Left lung (tissue), 4 donors: ENCODE measurements at regions not wholly inside any gene's neighbourhood (a gene's known extent, or its start where the extent isn't known, plus 50 kb on each side); places are given as distances from the start of the nearest gene placed in this dataset.

Experiments
- ATAC-seq: fragments of 200-7000 bp; cut with Tn5 transposase; one replicate; pipeline ENCODE4 v1.9.1; 2020; ENCODE audit warnings: moderate library complexity
- DNase-seq, 4 donors: peaks; one replicate each; pipeline ENCODE4 v3.0.0-alpha.2; 2013 to 2020
- H3K27ac ChIP-seq, 2 donors: fragments of 200-600 bp; sonication (generic) in 1 of 2; one replicate each; pipeline versions ENCODE4 v1.5.0 to v1.8.0; 2020 to 2021
- H3K27me3 ChIP-seq, 2 donors: fragments of 200-600 bp; sonication (generic) in 1 of 2; one replicate each; pipeline versions ENCODE4 v1.5.0 to v1.8.0; 2020 to 2021
- H3K36me3 ChIP-seq, 2 donors: fragments of 200-600 bp; sonication (generic) in 1 of 2; one replicate each; pipeline versions ENCODE4 v1.5.0 to v1.8.0; 2020 to 2021
- H3K4me1 ChIP-seq, 2 donors: fragments of 200-600 bp; one replicate each; pipeline ENCODE4 v1.8.0; 2021
- H3K4me3 ChIP-seq, 2 donors: fragments of 200-600 bp; sonication (generic) in 1 of 2; one replicate each; pipeline versions ENCODE4 v1.5.0 to v1.8.0; 2020 to 2021; ENCODE audit warnings: mild to moderate bottlenecking in 1 of 2
- H3K9me3 ChIP-seq, 2 donors: fragments of 200-600 bp; sonication (generic) in 1 of 2; one replicate each; pipeline versions ENCODE4 v1.5.0 to v1.8.0; 2020 to 2021
- intact Hi-C, 2 donors: fragments of 100-400 bp; cut with DNase I; formaldehyde crosslinking; loops; one replicate each; pipeline versions ENCODE4 v1.11.2 to v1.14.2; 2022
- TF ChIP-seq, protein P1 (sequence below), 2 donors: fragments of 200-600 bp; sonication (generic) in 1 of 2; IDR thresholded peaks; one replicate each; pipeline versions ENCODE4 v1.5.0 to v1.8.0; 2021; ENCODE audit warnings: antibody characterized with exemption in 2 of 2
- donor health status: DM: no; HTN: yes; CAD: no.
- donor health status: DM: no; HTN: no; CAD: no.

- DNase-seq = no peak
- no peaks in the 10 kb centered on the region for H3K4me1 ChIP-seq
- intact Hi-C loops = no loop called here
- no peaks in the 10 kb centered on the region for H3K36me3 ChIP-seq
- H3K4me3 ChIP-seq = no peak overlapping the region
- peaks cover 0 to 7% of the 10 kb centered on the region in 2 donors for H3K9me3 ChIP-seq
- H3K27ac ChIP-seq = no peak overlapping the region
- ATAC-seq = no peak
- H3K27me3 ChIP-seq = no peaks in the 10 kb centered on the region
- TF ChIP-seq, protein P1, sequence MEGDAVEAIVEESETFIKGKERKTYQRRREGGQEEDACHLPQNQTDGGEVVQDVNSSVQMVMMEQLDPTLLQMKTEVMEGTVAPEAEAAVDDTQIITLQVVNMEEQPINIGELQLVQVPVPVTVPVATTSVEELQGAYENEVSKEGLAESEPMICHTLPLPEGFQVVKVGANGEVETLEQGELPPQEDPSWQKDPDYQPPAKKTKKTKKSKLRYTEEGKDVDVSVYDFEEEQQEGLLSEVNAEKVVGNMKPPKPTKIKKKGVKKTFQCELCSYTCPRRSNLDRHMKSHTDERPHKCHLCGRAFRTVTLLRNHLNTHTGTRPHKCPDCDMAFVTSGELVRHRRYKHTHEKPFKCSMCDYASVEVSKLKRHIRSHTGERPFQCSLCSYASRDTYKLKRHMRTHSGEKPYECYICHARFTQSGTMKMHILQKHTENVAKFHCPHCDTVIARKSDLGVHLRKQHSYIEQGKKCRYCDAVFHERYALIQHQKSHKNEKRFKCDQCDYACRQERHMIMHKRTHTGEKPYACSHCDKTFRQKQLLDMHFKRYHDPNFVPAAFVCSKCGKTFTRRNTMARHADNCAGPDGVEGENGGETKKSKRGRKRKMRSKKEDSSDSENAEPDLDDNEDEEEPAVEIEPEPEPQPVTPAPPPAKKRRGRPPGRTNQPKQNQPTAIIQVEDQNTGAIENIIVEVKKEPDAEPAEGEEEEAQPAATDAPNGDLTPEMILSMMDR (IDR thresholded peaks at IDR 0.05) = no peak
Measured at GRCh38 chr4:123904882-123905281, 508.3 kb downstream of the SPRY1 start.

DNA sequence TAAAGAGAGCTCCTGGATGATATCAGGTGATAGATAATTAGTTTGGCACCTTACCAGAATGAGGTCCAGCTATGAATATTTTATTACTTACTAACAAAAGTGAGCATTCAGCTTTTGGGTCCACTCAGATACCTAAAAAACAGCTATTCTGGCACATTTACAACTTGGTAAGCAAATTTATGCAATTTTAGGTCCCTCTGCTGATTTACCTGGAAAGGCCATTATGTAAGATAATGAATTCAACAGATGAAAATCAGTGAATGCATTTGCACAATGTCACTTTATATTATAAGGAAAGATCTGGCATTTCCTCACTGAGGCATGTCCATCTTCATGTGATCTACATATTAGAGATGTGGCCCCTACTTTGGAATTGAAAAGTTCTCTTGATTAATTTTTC lies 517.0 kb downstream of the SPRY1 start:
- Histone ChIP-seq H3K27me3 (no peaks in the 10 kb centered on the region), H3K4me3 (no peak overlapping the region), H3K9me3 (no peaks in the 10 kb centered on the region), H3K4me1 (no peaks in the 10 kb centered on the region), H3K36me3 (no peaks in the 10 kb centered on the region), H3K27ac (no peak overlapping the region)
- DNase-seq (no peak), ATAC-seq (no peak)
- TF ChIP-seq, protein P1 (IDR thresholded peaks at IDR 0.05) = no peak
- intact Hi-C loops = no loop called here

DNA sequence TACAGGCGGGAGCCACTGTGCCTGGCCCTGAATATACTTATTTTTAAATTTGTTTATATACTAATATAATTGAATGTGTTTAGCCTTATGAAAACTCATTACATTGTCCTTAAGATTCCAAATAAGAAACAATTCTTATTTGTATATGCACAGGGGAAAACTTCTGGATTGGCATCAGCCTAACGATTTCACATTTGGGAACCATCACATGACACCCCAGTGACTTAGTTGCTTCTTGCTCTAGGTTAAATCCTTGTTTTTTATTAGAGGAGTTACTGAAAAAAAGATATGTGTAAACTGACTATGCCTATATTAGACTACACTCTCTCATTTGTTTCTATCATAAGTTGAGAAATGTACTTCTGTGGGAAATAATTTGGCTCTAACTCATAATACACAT lies 520.2 kb downstream of the SPRY1 start:
- intact Hi-C loops = no loop called here
- TF ChIP-seq, protein P1 (IDR thresholded peaks at IDR 0.05) = no peak
- no peak overlapping the region for H3K27ac ChIP-seq
- DNase-seq = peak in 1 of 4 donors; percentile 48
- no peaks in the 10 kb centered on the region for H3K4me1 ChIP-seq
- H3K9me3 ChIP-seq = no peaks in the 10 kb centered on the region
- ATAC-seq = no peak
- no peaks in the 10 kb centered on the region for H3K36me3 ChIP-seq
- no peaks in the 10 kb centered on the region for H3K27me3 ChIP-seq
- H3K4me3 ChIP-seq = no peak overlapping the region

DNA sequence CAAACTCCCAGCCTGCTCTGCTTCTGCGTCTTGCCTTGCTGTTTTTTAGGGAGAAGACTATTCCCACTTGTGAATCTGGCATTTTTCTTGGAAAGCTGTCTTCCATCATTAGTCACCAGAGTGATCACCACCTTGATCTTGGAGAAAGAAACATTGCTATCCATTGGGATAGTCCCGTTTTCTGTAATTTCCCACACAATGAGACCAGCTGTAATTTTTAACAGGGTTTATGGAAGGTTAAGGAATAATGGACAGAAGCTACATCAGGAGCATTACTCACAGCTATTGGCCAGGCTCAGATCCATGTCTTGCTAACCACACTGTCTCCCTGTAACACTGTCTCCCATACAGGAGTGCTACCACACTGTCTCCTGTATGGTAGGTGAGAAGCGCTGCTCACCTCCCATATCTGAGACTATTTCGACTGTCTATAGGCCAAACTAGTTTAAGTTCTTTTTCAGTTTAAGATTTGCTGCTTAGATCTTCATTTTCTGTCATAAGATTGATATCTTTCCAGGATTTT lies 523.0 kb downstream of the SPRY1 start:
- H3K4me3 ChIP-seq = no peak overlapping the region
- no peaks in the 10 kb centered on the region for H3K9me3 ChIP-seq
- DNase-seq (no peak), ATAC-seq (no peak)
- no peaks in the 10 kb centered on the region for H3K36me3 ChIP-seq
- TF ChIP-seq, protein P1 (IDR thresholded peaks at IDR 0.05) = no peak
- no peaks in the 10 kb centered on the region for H3K4me1 ChIP-seq
- intact Hi-C loops = no loop called here
- no peaks in the 10 kb centered on the region for H3K27me3 ChIP-seq
- no peak overlapping the region for H3K27ac ChIP-seq

GRCh38 chr4:123921339-123921738 lies 524.7 kb downstream of the SPRY1 start:
- Histone ChIP-seq H3K27ac (no peak overlapping the region), H3K4me1 (no peaks in the 10 kb centered on the region), H3K9me3 (no peaks in the 10 kb centered on the region), H3K27me3 (no peaks in the 10 kb centered on the region), H3K4me3 (no peak overlapping the region), H3K36me3 (no peaks in the 10 kb centered on the region)
- TF ChIP-seq, protein P1 (IDR thresholded peaks at IDR 0.05) = no peak
- intact Hi-C loops = no loop called here
- ATAC-seq (no peak), DNase-seq (no peak)
